ENCODE measurements at regions not wholly inside any gene's neighbourhood (a gene's known extent, or its start where the extent isn't known, plus 50 kb on each side); places are given as distances from the start of the nearest gene placed in this dataset.

DNA sequence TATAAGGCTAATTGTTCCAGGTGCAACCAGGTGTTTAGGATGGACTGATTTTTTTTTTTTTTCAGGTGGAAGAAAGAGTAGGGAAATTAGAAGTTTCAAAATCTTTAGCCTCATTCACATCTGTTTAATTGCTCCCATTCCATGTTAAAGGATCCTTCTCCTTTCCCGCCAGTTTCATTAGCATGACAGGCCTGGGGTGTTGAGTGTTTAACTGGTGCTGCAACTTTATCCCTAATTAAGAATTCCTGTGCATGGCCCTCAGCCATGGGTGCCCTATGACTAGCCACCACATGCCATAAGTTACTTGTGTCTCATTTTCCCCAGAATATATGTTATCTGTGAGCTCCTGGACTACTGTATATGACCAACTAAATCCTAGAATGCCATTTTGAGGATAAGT, 501.4 kb downstream of the NSUN3 start:
- TF ChIP-seq, protein P1, sequence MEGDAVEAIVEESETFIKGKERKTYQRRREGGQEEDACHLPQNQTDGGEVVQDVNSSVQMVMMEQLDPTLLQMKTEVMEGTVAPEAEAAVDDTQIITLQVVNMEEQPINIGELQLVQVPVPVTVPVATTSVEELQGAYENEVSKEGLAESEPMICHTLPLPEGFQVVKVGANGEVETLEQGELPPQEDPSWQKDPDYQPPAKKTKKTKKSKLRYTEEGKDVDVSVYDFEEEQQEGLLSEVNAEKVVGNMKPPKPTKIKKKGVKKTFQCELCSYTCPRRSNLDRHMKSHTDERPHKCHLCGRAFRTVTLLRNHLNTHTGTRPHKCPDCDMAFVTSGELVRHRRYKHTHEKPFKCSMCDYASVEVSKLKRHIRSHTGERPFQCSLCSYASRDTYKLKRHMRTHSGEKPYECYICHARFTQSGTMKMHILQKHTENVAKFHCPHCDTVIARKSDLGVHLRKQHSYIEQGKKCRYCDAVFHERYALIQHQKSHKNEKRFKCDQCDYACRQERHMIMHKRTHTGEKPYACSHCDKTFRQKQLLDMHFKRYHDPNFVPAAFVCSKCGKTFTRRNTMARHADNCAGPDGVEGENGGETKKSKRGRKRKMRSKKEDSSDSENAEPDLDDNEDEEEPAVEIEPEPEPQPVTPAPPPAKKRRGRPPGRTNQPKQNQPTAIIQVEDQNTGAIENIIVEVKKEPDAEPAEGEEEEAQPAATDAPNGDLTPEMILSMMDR (IDR thresholded peaks at IDR 0.05), result no peak
- no peak for TF ChIP-seq POLR2A (IDR thresholded peaks at IDR 0.05)
- TF ChIP-seq POLR2AphosphoS5 (IDR thresholded peaks at IDR 0.05), result no peak

All from transverse colon (tissue), 4 donors.